Inflammatory macrophage treated with lipopolysaccharide for 1 hour (primary cell): ENCODE measurements at regions not wholly inside any gene's neighbourhood (a gene's known extent, or its start where the extent isn't known, plus 50 kb on each side); places are given as distances from the start of the nearest gene placed in this dataset.

ENCODE experiments used
- DNase-seq, 2 donors: peaks; one replicate each; pipeline ENCODE4 v3.0.0-alpha.2; 2020 to 2022

DNA sequence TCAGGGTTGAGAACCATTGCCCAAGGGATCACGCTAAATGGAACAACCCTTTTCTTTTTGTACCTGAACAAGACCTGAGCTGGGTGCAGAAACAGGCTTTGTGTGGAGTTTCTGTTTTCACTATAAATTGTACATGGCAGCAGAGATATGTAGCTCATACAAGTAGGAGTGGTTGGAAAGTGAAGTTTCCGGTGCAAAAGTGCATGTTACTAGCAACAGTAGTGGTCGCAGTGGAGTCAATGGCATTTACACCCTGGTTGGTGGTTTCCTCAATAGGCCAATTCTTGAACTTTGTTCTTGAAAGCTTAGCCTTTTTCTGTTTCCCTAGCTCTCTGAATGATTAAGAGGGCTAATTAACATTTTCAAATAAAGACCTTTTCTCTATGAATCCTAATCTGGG lies 170.7 kb downstream of the NEBL start:
- DNase-seq = no peak

DNA sequence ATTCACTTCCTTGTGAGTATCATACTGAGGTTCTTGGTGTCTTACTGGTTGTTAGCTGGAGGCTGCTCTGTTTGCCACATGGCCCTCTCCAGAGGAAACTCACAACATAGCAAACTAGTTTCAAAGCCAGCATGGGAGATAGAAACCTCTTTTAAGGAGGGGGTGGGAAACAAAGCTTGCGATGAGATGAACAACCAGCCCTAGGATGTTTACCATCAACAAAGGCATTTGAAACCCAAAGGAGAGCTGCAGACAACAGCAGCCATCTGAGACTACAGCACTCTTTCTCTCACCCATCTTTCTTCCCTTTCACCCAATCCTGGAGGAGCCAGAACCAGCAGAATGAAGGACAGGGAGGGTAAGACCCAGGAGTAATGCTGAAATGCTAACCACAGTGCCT lies 182.1 kb downstream of the NEBL start:
- no peak for DNase-seq

DNA sequence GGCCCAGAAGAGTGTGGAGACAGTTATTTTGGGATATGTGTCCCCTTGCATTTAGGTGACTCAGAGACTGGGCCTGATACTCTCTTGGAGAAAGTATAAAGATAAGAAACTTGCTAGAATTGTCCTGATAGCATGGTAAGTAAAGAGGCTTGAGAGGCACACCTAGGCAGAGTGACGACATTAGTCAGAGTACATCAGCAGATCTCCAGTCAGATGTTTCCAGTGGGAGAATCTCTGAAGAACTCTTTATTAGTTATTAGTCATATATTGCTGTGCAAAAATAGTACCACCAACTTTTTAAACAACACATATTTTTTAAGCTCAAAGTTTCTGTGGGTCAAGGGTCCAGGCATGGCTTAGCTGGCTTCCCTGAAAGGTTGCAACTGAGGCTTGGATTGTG lies 182.6 kb downstream of the NEBL start:
- DNase-seq = no peak

DNA sequence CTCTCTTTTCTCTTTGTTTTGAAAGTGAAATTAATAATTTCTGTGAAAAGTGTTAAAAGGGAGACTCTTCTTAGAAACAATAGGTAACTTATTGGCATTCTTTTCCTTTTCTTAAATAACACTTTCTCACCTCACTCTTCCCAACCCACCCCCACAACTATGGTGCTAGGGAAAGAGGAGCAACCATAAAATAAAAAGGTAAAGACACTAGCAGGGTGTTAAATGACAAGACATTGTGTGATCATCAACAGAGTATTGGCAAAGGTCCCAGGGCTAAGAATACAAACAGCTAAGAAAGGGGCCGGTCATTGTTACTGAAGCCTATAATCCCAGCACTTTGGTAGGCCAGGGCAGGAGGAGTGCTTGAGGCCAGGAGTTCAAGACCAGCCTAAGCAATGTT lies 183.7 kb downstream of the NEBL start:
- DNase-seq = no peak

DNA sequence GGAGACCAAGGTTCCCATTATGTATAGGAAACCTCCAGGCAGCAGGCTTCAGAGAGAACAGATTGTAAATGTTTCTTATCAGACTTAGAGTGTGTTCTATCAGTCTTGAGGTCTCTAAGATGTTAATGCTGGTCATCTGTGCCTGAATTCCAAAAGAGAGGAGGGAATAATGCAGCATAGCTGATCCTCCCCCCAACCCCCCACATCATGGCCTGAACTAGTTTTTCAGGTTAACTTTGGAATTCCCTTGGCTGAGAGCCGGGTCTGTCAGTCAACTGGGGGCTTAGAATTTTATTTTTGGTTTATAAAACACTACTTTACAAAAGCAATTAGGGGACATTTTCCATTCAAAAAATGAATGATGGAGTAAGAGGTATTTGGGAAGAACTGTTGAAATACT lies 184.3 kb downstream of the NEBL start:
- DNase-seq = no peak

DNA sequence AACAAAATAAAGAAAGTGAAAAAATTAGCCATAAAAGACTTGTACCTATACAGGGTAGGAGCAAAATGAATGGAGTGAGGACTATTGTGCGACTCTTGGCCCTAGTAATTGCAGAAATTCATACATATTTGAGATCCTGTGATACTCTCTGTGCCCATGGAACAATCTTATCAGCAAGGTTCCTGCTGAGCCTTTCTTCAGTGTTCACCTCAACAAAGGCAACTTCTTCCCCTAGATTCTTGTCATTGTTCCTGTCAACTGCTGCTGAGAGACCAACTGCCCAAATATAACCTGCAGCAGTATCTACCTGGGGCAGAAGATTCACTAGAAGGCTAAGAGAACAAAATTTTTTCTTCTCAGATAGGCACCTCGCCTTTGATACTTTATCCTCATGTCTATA lies 187.4 kb downstream of the NEBL start:
- DNase-seq = no peak

DNA sequence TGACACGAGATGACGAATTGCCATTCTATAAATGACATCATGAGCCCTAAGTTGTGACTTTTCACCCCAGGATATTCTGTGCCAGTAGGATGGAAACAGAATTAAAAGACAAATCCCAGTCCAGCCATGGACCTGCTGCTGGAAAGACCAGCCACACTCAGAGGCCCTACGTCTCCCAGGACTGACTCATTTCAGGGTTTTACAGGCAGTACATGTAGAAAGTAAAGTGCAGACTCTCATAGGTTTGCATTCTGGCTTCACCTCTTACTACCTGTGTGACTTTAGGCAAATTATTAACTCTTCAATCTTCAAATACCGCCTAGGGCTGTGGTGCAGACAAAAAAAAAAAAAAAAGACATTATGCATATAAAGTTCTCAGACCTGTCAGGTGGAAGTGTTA lies 188.8 kb downstream of the NEBL start:
- DNase-seq = no peak

DNA sequence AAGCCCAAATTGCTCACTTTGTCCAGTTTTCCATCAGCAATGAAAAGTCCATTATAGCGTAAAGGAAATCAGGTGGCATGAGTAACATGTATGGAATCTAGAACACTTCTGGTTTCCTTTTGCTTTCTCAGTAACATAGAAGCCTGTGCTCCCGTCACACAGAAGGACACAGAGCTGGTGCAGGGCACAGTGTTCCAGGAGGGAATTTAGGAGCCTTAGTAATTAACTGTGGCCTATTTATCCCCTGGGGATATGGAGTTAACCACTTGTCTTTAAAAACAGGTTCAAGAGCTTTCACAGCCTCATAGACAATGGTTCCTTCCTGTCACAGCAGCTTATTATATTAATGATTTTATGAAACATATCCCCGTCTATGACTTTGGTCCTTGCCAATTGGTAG lies 189.9 kb downstream of the NEBL start:
- DNase-seq = no peak

DNA sequence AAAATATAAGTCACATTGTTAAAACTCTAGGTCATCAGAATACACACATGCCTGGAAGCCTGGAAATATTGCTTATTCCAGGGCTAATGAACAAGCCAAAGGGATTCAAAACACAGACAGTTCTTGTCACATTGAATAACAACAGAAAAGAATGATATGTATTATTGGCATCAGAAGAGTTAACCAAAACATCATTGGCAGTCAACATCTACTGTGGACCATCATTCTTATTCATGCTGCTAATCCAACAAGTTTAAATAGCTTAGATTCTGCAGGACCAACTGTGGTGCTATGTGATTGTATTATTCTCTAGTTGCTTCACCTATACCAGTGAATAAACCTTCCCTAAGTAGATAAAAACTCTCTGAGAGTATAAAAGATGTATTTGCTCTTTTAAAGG lies 198.3 kb downstream of the NEBL start:
- no peak for DNase-seq

DNA sequence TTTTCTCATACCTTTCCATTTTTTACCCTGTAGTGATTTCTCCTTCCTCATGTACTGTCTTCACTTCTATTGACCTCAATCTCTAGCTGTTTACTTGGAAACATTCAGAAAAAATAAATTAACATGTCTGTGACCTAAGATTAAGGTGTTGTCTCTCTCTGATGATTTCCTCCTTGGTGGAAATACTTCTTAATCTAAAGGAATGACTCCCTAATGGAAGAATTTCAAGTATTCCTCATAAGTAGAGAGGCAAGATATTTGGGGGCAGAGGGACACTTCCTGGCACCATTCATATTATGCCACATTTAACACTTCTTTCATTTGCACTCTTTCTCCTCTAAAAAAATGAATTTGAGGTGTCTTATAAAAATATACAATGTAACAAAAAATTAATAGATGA lies 202.8 kb downstream of the NEBL start:
- DNase-seq = no peak

DNA sequence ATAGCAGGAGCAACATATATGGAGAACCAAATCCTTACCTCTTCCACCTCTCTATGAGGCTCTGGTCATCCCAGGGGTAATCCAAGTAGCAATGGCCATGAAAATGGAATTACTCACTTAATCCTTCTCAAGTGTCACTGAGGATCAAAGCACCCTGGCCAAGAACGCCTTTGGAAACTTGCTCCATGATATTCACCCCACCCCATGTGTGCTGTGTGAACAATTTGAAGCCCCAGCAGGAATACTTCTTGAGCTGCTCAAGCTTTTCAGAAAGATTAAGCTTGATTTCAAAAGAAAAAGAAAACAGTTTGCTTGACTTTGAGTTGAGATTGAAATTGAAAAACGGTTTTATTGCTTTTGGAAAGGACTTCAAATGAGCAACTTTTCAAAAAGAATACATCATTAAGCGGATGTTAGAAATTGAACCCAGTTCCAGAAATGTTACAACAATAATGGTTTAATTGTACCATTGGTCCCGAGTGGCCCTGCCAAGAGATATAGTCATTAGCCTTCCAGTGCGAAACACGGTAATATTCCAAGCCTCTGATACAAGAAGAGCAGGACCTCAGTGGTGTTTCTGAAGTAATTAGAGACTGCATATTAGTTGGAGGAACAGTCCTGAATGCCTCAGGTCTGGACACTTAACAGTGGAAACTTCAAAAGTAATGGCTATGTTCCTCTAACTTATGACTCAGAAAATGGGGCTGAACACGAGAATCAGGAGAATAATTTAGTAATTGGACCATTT lies 208.1 kb downstream of the NEBL start:
- no peak for DNase-seq

DNA sequence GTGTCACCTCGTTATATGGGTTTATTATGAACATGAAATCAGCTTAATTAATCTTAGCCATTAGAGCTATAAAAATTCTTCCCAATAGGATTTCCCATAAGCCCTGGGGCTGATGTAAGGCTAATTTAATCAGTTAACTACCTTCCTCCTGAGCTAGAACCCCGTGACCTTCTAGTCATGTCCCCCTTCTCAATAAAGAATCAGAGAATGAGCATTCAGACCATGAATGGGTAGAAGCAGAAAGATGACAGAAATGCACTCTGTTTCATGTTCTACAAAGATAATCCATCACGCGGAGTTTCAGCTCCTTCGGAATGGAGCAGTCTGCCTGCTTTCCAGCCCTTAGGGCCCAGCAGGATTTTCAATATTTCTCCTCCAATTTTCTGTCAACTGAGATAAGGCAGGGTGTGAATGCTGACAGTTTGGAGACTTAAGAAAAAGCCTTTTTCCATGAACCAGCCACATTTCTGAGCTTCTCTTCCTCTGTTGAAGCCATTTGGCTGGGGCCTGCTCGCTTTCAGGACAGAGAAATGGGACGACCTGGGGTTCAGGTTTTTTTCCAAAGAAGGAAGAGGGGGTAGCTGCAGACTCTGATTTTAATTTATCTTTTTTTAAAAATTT lies 211.0 kb downstream of the NEBL start:
- no peak for DNase-seq

DNA sequence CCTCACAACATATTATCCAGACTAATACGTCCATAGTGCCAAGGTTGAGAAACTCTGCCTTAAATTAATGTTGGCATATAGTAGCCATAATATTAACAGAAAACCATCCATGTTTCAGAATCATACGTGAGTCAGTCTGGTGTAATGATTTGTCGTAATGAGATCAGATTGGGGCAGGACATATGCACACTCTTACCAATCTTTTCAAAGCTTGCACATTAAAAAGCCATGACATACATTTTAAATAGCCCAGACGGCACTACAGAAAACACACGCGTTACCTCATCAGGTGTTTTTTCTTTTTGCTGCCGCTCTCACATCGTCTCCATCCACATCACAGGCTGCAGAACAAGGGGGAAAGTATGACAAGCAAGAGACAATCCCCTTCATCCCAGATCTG lies 211.6 kb downstream of the NEBL start:
- DNase-seq = no peak

DNA sequence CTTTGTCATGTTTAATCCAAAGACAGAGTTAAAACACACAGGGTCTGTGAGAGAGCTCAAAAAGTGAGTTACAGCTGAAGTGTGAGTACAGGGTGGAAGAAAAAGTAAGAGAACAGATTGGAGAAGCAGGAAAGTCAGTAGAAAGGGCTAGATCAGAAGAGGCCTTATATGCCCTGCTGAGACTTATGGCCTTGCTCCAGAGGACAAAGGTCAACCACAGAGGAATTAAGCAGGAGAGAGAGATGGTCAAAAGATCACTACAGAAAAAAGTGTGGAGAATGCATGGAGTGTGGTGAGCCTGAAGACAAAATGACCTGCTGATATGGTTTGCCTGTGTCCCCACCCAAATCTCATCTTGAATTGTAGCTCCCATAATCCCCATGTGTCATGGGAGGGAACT lies 213.8 kb downstream of the NEBL start:
- no peak for DNase-seq

DNA sequence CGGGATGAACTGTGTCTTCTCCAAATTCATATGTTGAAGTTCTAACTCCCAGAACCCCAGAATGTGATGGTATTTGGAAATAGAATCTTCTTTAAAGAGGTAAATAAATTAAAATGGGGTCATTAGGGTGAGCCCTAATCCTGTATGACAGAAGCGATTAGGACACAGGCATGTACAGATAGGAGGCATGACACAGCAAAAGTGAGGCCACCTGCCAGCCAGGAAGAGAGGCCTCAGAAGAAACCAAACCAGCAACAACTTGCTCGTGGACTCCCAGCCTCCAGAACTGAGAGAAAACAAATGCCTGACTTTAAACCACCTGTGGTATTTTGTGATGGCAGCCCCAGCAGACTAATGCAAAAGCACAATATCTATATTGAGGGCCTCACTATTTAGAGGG lies 214.3 kb downstream of the NEBL start:
- no peak for DNase-seq

DNA sequence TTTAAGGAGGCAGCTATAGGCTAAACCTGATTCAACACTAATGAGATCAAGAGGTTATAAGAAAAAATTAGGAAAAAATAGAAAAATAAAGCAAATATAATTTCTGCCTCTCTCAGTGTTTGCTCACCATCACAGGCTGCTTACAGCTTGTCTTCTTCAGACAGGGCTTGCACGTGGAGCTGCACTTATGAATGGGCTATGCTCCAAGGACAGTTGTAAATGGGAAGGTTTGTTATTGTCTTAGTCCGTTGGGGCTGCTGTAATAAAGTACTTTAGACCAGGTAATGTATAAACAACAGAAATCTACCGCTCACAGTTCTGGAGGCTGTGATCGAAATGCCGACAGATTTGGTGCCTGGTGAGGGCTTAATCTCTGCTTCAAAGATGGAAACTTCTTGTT lies 219.8 kb downstream of the NEBL start:
- no peak for DNase-seq

DNA sequence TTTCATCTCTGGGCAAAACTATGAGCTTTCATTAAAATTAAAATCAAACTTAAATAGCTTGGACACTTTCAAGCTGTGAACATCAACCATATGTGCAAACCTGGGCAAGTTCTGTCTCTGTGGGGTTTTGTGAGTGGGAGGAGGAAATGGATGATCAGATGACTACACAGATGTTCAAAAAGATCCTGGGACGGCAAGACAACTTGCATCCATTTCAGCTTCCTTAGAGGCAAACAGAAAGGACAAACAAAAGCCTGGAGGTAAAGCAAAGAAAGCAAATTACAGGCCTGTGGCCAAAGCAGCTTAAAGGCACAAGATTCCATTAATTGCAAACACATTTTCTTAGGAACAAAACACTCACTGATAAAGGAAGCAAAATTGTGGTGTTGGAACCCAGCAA lies 222.2 kb downstream of the NEBL start:
- no peak for DNase-seq

DNA sequence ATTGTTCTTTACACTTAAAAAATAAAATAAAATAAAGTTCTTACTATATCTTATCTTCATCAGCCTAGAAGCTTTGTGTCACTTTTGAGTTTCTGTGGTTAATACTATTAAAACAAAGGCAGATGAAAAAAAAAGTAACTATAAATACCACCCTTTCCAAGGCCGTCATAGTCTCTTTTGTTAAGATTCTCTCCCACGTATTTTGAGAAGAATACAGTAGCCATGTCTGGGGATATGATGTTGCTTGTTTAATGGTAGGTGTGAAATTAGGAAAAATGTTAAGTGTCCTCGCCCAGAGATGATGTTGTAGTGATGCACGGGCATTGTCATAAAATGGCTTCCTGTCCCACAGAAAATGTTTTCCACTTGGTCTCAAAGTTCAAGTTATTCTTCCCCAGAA lies 223.9 kb downstream of the NEBL start:
- DNase-seq = no peak

DNA sequence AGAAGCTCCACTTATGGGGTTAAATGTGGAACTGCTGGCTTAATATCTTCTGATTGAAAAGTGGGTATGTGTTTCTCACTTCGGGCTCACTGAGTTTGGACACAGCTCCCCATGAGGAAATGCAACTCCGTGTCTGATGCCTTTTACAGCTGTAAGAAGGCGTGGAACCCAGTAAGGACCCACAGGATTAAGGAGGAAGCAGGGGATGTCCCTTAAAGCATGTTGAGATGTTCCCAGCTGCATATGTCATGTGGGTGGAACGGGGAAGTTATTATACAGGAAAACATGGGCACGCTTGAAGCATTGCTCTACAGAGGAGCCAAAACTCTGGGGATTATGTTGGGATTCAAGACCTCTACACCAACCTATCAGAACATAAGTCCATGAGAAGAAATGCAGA lies 224.4 kb downstream of the NEBL start:
- DNase-seq = no peak

DNA sequence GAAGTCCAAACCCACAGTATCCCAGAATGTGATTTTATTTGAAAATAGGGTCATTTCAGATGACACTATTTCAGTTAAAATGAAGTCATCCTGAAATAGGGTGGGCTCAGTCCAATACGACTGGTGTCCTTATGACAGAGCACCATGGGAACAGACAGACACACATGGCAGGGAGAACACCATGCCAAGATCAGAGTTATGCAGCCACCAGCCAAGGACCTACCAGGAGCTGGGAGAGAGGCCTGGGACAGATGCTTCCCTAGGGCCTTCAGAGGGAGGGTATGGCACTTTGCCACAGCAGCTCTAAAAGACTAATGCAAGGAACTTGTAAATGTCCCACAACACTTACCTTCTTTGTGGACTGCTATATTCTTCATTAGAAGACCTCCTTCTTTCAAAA lies 226.5 kb downstream of the NEBL start:
- no peak for DNase-seq

DNA sequence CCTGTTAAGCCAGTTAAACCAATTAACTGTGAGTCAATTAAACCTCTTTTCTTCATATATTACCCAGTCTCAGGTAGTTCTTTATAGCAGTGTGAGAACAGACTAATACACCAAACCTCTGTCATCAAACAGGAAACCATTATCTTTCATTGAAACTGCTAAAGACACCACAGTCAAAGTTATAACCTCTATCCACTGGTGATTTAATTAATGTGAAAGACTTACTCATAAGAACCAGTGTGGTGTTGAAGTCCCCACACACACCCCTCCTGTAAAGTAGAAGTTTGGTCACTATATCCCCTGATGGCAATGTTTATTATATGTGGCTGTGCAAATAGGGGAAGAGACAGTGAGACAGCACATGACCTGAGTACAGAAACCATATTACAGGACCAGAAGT lies 228.1 kb downstream of the NEBL start:
- DNase-seq = no peak

DNA sequence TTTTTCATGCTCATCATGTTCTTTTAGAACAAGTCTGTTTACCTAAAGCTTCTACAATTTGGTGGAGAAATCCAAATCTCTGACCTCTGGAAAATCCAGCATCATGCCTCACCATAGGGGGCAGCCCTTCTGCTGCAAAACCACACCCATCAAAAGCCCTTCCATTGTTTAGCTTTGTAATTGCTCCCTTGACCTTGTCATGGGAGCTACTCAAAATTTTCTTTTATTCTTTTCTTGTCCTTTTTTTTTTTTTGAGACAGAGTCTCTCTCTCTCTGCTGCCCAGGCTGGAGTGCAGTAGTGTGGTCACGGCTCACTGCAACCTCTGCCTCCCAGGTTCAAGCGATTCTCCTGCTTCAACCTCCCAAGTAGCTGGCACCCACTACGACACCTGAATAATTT lies 234.4 kb downstream of the NEBL start:
- no peak for DNase-seq

DNA sequence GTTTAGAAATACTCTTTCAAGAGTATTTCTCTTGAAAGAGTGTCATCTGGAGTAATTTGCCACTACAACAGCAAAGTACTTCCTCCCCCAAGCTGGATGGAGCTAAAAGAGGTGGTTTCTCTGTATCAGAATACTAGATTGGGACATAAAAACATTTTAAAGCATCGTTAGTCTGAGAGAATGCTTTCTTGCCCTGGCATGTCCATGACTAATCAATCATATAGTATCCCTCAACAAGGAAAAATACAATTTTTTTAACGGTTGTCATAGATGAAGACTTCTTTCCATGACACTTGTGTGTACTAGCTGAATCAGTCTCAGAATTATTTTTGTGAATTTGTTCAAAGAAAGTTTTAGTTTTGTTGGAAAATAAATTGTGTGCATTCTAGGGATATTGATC lies 237.9 kb downstream of the NEBL start:
- no peak for DNase-seq

DNA sequence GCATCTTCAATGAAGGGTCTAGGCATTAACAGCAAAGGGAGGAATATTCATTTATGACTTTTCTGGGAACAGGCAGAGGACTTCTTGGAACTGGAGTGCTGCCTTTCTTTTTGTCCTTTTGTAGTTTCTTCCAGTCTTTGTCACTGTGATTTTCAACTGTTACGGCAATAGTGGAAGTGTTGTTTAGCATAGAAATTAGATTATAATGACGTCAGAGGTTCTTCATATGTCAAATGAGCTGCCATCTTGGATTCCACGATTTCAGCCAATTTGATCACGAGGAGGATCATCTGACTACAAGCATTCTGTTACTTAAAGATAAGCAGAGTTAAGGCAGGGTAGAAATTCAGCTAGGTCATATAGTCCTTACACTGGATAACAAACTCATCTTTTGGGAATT lies 239.0 kb downstream of the NEBL start:
- DNase-seq = no peak

DNA sequence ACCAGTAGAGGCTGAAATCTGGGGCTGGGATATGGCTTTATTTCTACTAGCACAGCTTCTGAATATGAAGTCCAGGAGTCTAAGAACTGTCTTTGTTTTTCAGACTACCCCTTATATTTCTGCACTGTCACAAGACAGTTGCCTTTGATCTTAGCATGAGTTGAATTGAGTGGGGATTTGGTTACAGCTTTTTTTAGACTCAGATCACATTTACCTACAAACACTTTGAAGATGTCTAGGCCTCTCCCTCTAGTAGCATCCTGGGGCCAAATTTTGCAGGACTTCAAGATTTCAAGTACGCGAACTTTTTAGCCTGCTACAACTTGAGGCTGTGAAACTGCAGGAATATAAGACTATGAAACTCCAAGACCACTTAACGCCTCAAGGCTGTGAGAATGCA lies 240.2 kb downstream of the NEBL start:
- DNase-seq = no peak
